ENCODE measurements at regions not wholly inside any gene's neighbourhood (a gene's known extent, or its start where the extent isn't known, plus 50 kb on each side); places are given as distances from the start of the nearest gene placed in this dataset.
A peak's percentile ranks its signal among the peaks of the same experiment; 100 is the strongest.

- no peaks in the 10 kb centered on the region for H3K36me3 ChIP-seq (ENCODE audit: control insufficient read depth in 2 of 2, insufficient read depth in 1 of 2, low read length in 2 of 2)
- H3K27ac ChIP-seq (ENCODE audit: extremely low read depth, low read depth, low read length): no peak overlapping the region
- TF ChIP-seq KLF16 (tag by site-specific recombination; IDR thresholded peaks at IDR 0.05): no peak
- TF ChIP-seq MYNN (tag by site-specific recombination; IDR thresholded peaks at IDR 0.05; ENCODE audit: borderline replicate concordance): no peak
- no peak for TF ChIP-seq ZNF658 (tag by site-specific recombination; IDR thresholded peaks at IDR 0.05)
- TF ChIP-seq ZNF776 (tag by site-specific recombination; IDR thresholded peaks at IDR 0.05; ENCODE audit: borderline replicate concordance): no peak
- TF ChIP-seq ZNF624 (tag by site-specific recombination; IDR thresholded peaks at IDR 0.05): no peak
- TF ChIP-seq ZNF433 (tag by site-specific recombination; IDR thresholded peaks at IDR 0.05; ENCODE audit: low read depth): no peak
- TF ChIP-seq, protein P1, sequence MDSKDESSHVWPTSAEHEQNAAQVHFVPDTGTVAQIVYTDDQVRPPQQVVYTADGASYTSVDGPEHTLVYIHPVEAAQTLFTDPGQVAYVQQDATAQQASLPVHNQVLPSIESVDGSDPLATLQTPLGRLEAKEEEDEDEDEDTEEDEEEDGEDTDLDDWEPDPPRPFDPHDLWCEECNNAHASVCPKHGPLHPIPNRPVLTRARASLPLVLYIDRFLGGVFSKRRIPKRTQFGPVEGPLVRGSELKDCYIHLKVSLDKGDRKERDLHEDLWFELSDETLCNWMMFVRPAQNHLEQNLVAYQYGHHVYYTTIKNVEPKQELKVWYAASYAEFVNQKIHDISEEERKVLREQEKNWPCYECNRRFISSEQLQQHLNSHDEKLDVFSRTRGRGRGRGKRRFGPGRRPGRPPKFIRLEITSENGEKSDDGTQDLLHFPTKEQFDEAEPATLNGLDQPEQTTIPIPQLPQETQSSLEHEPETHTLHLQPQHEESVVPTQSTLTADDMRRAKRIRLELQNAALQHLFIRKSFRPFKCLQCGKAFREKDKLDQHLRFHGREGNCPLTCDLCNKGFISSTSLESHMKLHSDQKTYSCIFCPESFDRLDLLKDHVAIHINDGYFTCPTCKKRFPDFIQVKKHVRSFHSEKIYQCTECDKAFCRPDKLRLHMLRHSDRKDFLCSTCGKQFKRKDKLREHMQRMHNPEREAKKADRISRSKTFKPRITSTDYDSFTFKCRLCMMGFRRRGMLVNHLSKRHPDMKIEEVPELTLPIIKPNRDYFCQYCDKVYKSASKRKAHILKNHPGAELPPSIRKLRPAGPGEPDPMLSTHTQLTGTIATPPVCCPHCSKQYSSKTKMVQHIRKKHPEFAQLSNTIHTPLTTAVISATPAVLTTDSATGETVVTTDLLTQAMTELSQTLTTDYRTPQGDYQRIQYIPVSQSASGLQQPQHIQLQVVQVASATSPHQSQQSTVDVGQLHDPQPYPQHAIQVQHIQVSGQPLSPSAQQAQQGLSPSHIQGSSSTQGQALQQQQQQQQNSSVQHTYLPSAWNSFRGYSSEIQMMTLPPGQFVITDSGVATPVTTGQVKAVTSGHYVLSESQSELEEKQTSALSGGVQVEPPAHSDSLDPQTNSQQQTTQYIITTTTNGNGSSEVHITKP (tag by site-specific recombination; IDR thresholded peaks at IDR 0.05): no peak
- no peak for TF ChIP-seq ZNF341 (tag by site-specific recombination; IDR thresholded peaks at IDR 0.05; ENCODE audit: low read depth)
- no peak for TF ChIP-seq ZNF777 (tag by site-specific recombination; IDR thresholded peaks at IDR 0.05; ENCODE audit: borderline replicate concordance)
- no peak for TF ChIP-seq ZBTB17 (tag by site-specific recombination; IDR thresholded peaks at IDR 0.05)
- TF ChIP-seq ZNF660 (tag by site-specific recombination; IDR thresholded peaks at IDR 0.05): no peak
- TF ChIP-seq ZBTB1 (tag by site-specific recombination; IDR thresholded peaks at IDR 0.05): no peak
- no peak for TF ChIP-seq ZNF610 (tag by site-specific recombination; IDR thresholded peaks at IDR 0.05; ENCODE audit: borderline replicate concordance)
- no peak for TF ChIP-seq ZNF768 (tag by site-specific recombination; IDR thresholded peaks at IDR 0.05)
- TF ChIP-seq, protein P2, sequence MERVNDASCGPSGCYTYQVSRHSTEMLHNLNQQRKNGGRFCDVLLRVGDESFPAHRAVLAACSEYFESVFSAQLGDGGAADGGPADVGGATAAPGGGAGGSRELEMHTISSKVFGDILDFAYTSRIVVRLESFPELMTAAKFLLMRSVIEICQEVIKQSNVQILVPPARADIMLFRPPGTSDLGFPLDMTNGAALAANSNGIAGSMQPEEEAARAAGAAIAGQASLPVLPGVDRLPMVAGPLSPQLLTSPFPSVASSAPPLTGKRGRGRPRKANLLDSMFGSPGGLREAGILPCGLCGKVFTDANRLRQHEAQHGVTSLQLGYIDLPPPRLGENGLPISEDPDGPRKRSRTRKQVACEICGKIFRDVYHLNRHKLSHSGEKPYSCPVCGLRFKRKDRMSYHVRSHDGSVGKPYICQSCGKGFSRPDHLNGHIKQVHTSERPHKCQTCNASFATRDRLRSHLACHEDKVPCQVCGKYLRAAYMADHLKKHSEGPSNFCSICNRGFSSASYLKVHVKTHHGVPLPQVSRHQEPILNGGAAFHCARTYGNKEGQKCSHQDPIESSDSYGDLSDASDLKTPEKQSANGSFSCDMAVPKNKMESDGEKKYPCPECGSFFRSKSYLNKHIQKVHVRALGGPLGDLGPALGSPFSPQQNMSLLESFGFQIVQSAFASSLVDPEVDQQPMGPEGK (tag by site-specific recombination; IDR thresholded peaks at IDR 0.05): no peak
- H3K4me1 ChIP-seq (ENCODE audit: control insufficient read depth, insufficient read depth, low read length): no peaks in the 10 kb centered on the region
- CTCF ChIA-PET: no interaction called here
- H3K4me3 ChIP-seq (ENCODE audit: low read depth, low read length): no peak overlapping the region
- H3K9me3 ChIP-seq (ENCODE audit: control insufficient read depth, insufficient read depth, low read depth, low read length): no peaks in the 10 kb centered on the region
- POLR2A ChIA-PET: no interaction called here
Observed at GRCh38 chr2:104757056-104757455, 96.9 kb upstream of the POU3F3 start.

- no peak overlapping the region for H3K27ac ChIP-seq (ENCODE audit: extremely low read depth, low read depth, low read length)
- ChIA-PET POLR2A (no interaction called here), CTCF (interaction anchor here (0.6 kb wide), 1 partner anchor 796 kb away, joined by 3 read pairs; no protein-coding TSS in a partner anchor)
- H3K9me3 ChIP-seq (ENCODE audit: control insufficient read depth, insufficient read depth, low read depth, low read length): no peaks in the 10 kb centered on the region
- no peaks in the 10 kb centered on the region for H3K36me3 ChIP-seq (ENCODE audit: control insufficient read depth in 2 of 2, insufficient read depth in 1 of 2, low read length in 2 of 2)
- H3K4me3 ChIP-seq (ENCODE audit: low read depth, low read length): no peak overlapping the region
- TF ChIP-seq ZNF292 (tag by site-specific recombination; IDR thresholded peaks at IDR 0.05; ENCODE audit: borderline replicate concordance, low read depth): no peak
- TF ChIP-seq BCL11A (tag by site-specific recombination; IDR thresholded peaks at IDR 0.05; ENCODE audit: low read depth): no peak
- no peak for TF ChIP-seq ZNF121 (tag by site-specific recombination; IDR thresholded peaks at IDR 0.05)
- no peak for TF ChIP-seq ZNF24 (tag by site-specific recombination; IDR thresholded peaks at IDR 0.05)
- TF ChIP-seq SCRT2 (tag by site-specific recombination; IDR thresholded peaks at IDR 0.05): peak; percentile 77
- TF ChIP-seq ZNF658 (tag by site-specific recombination; IDR thresholded peaks at IDR 0.05): no peak
- TF ChIP-seq ZNF10 (tag by site-specific recombination; IDR thresholded peaks at IDR 0.05): no peak
- no peak for TF ChIP-seq KLF17 (tag by site-specific recombination; IDR thresholded peaks at IDR 0.05)
- no peaks in the 10 kb centered on the region for H3K4me1 ChIP-seq (ENCODE audit: control insufficient read depth, insufficient read depth, low read length)
Observed at GRCh38 chr2:104758199-104758620, 95.7 kb upstream of the POU3F3 start.
